K562 (cell line): ENCODE measurements at regions not wholly inside any gene's neighbourhood (a gene's known extent, or its start where the extent isn't known, plus 50 kb on each side); places are given as distances from the start of the nearest gene placed in this dataset.

ENCODE experiments used
- ATAC-seq: fragments of 200-7000 bp; cut with Tn5 transposase; 3 replicates; pipeline ENCODE4 v1.9.1; 2020; ENCODE audit warnings: moderate library complexity
- BruUV-seq: library from RNA; stranded (reverse); fragments of 400-500 nt; replicated peaks from 2 replicates; lab custom pipeline; 2021; lab: Mats Ljungman, UMichigan
- CTCF ChIA-PET: fragments of 300-600 bp; formaldehyde crosslinking; extraction: SDS; loops from one replicate; lab custom pipeline; 2021; ENCODE audit warnings: low intra/inter-chr PET ratio; lab: Yijun Ruan, JAX
- POLR2A ChIA-PET: fragments of 300-600, 350-650 bp; sonication (Branson Sonifier 250); formaldehyde crosslinking; extraction: SDS; loops from one replicate; lab custom pipeline; 2021; ENCODE audit warnings: antibody characterized with exemption, inconsistent platforms; lab: Yijun Ruan, JAX
- DNase-seq, 4 experiments: peaks; one replicate each; pipeline versions ENCODE4 v3.0.0 to v3.0.0-alpha.2; 2011 to 2018; ENCODE audit warnings: low spot score in 3 of 4, mixed read lengths in 3 of 4; ENCODE audit errors: extremely low read depth in 1 of 4
- FAIRE-seq: peaks from 2 replicates; lab custom pipeline; 2011; peaks lifted over from hg19 to GRCh38; lab: Jason Lieb, UNC
- H2AFZ ChIP-seq: 2 replicates; pipeline ENCODE4 v1.6.0; 2011; ENCODE audit warnings: low read depth, low read length, control low read depth, inconsistent platforms
- H3K27ac ChIP-seq: fragments of 200-600 bp; 3 replicates; pipeline ENCODE4 v1.8.0; 2011; ENCODE audit warnings: low read depth, mild to moderate bottlenecking, control low read depth, inconsistent platforms, low read length, moderate library complexity, mixed read lengths; ENCODE audit errors: extremely low read depth
- H3K27me3 ChIP-seq, 2 experiments: fragments of 300-600 bp in 1 of 2; 2 replicates in 1 of 2; 3 replicates in 1 of 2; pipeline versions ENCODE4 v1.6.0 to v1.8.0; 2011; ENCODE audit warnings: inconsistent platforms in 2 of 2, low read length in 2 of 2, mild to moderate bottlenecking in 1 of 2, mixed read lengths in 1 of 2, moderate library complexity in 1 of 2; ENCODE audit not compliant: control insufficient read depth in 2 of 2, insufficient read depth in 2 of 2
- H3K36me3 ChIP-seq: fragments of 300-600 bp; 3 replicates; pipeline ENCODE4 v1.8.0; 2011; ENCODE audit warnings: mild to moderate bottlenecking, low read length, inconsistent platforms; ENCODE audit not compliant: control insufficient read depth, insufficient read depth
- H3K4me1 ChIP-seq, 2 experiments: fragments of 200-600 bp in 1 of 2; replicated peaks in 1 of 2; 2 replicates in 1 of 2; 3 replicates in 1 of 2; pipeline versions ENCODE4 v1.5.1 to v1.8.0; 2011; ENCODE audit warnings: inconsistent platforms in 2 of 2, low read length in 2 of 2, mild to moderate bottlenecking in 1 of 2, mixed read lengths in 1 of 2, moderate library complexity in 1 of 2; ENCODE audit not compliant: control insufficient read depth in 2 of 2, insufficient read depth in 2 of 2
- H3K4me2 ChIP-seq: 2 replicates; pipeline ENCODE4 v1.6.1; 2011; ENCODE audit warnings: low read length, control low read depth, inconsistent platforms, mixed read lengths; ENCODE audit not compliant: insufficient read depth
- H3K4me3 ChIP-seq: fragments of 200-600 bp; sonication (generic), shearing (Covaris generic); 2 replicates; pipeline ENCODE4 v1.5.1; 2016; ENCODE audit warnings: control low read depth, inconsistent platforms
- H3K79me2 ChIP-seq: fragments of 200-600 bp; 3 replicates; pipeline ENCODE4 v1.8.0; 2011; ENCODE audit warnings: low read length, inconsistent platforms; ENCODE audit not compliant: control insufficient read depth, insufficient read depth
- H3K9ac ChIP-seq, 2 experiments: 2 replicates each; pipeline versions ENCODE4 v1.6.0 to v1.6.1; 2011; ENCODE audit warnings: low read depth in 2 of 2, low read length in 2 of 2, control low read depth in 1 of 2, inconsistent platforms in 1 of 2, mild to moderate bottlenecking in 1 of 2, mixed read lengths in 1 of 2; ENCODE audit not compliant: insufficient read depth in 1 of 2
- H3K9me1 ChIP-seq: one replicate; pipeline ENCODE4 v1.6.0; 2011; ENCODE audit warnings: inconsistent platforms, mild to moderate bottlenecking, low read length, moderate library complexity; ENCODE audit not compliant: control insufficient read depth, insufficient read depth
- H3K9me3 ChIP-seq: replicated peaks from 2 replicates; pipeline ENCODE4 v1.5.1; 2011; ENCODE audit warnings: low read depth, low read length, inconsistent platforms; ENCODE audit not compliant: control insufficient read depth, insufficient read depth
- H4K20me1 ChIP-seq: replicated peaks from 2 replicates; pipeline ENCODE4 v1.6.1; 2011; ENCODE audit warnings: low read length, inconsistent platforms, mixed read lengths; ENCODE audit not compliant: control insufficient read depth, insufficient read depth
- ARNT ChIP-seq, 2 experiments: fragments of 450-650 bp; IDR thresholded peaks; 2 replicates each; pipeline ENCODE4 v1.6.1; 2016; ENCODE audit warnings: mild to moderate bottlenecking in 1 of 2
- CEBPB ChIP-seq: fragments of 450-650 bp; IDR thresholded peaks from 2 replicates; pipeline ENCODE4 v1.6.1; 2016; ENCODE audit warnings: missing genetic modification characterization, missing compliant biosample characterization
- CHAMP1 ChIP-seq: fragments of 450-650 bp; IDR thresholded peaks from 2 replicates; pipeline ENCODE4 v1.6.1; 2016; ENCODE audit warnings: mild to moderate bottlenecking
- DIDO1 ChIP-seq: fragments of 450-650 bp; IDR thresholded peaks from 2 replicates; pipeline ENCODE4 v1.6.1; 2016; ENCODE audit warnings: low read depth, missing biosample characterization, missing genetic modification characterization
- DPF2 ChIP-seq: fragments of 450-650 bp; IDR thresholded peaks from 2 replicates; pipeline ENCODE4 v1.6.1; 2016
- FOXM1 ChIP-seq, 2 experiments: fragments of 450-650 bp in 1 of 2; sonication (generic) in 1 of 2; formaldehyde crosslinking in 1 of 2; IDR thresholded peaks; 2 replicates each; pipeline versions ENCODE4 v1.6.1 to v1.9.0; 2017 to 2022; ENCODE audit warnings: low read depth in 2 of 2, mild to moderate bottlenecking in 2 of 2, missing genetic modification reagents in 1 of 2, moderate library complexity in 1 of 2
- IRF1 ChIP-seq: sonication (generic); formaldehyde crosslinking; IDR thresholded peaks from 2 replicates; pipeline ENCODE4 v1.8.0; 2022; ENCODE audit warnings: missing genetic modification reagents, mild to moderate bottlenecking, borderline replicate concordance
- MGA ChIP-seq: fragments of 450-650 bp; IDR thresholded peaks from 2 replicates; pipeline ENCODE4 v1.6.1; 2016; ENCODE audit warnings: mild to moderate bottlenecking, moderate library complexity
- MTA3 ChIP-seq: fragments of 450-650 bp; formaldehyde crosslinking; IDR thresholded peaks from 2 replicates; pipeline ENCODE4 v1.6.1; 2017; ENCODE audit warnings: mild to moderate bottlenecking, borderline replicate concordance
- WGBS: fragments of 100-300 bp; shearing (Covaris generic); methylation state at CpG from one replicate; pipeline ENCODE4 v1.1.6; 2016; ENCODE audit warnings: low coverage, mixed read lengths; ENCODE audit not compliant: insufficient coverage; ENCODE audit errors: missing lambda C conversion rate; 5-methylcytosine and 5-hydroxymethylcytosine counted together
- in situ Hi-C: fragments of 300-500 bp; cut with MboI; formaldehyde crosslinking; loops from 4 replicates; pipeline ENCODE4 v1.15.0; 2018; ENCODE audit warnings: inconsistent platforms, mixed read lengths
- intact Hi-C: fragments of 100-400 bp; cut with micrococcal nuclease; formaldehyde crosslinking; loops from 2 replicates; pipeline ENCODE4 v1.14.2; 2022

GRCh38 chr1:80706526-80706925, 1094.2 kb upstream of the ADGRL2 start:
- no TSS peak for BruUV-seq
- WGBS: 0% methylated on average over 1 of the region's 1 CpG
- no peak for DNase-seq
- Histone ChIP-seq H2AFZ (no peak overlapping the region), H4K20me1 (no peaks in the 10 kb centered on the region), H3K4me1 (no peaks in the 10 kb centered on the region), H3K27ac (no peak overlapping the region), H3K9ac (no peak overlapping the region), H3K79me2 (no peaks in the 10 kb centered on the region), H3K9me1 (no peaks in the 10 kb centered on the region), H3K4me3 (no peak overlapping the region), H3K27me3 (no peaks in the 10 kb centered on the region), H3K36me3 (no peaks in the 10 kb centered on the region), H3K9me3 (0 out of 2 replicates have a peak, but pooled peaks cover 1% of the 10 kb centered on the region), H3K4me2 (no peak overlapping the region)
- in situ Hi-C loops (no loop called here), intact Hi-C loops (no loop called here)
- ChIA-PET CTCF (no interaction called here), POLR2A (no interaction called here)
- FAIRE-seq: no peak
- no peak for ATAC-seq
- TF ChIP-seq MGA: no peak
- no peak for TF ChIP-seq MTA3
- no peak for TF ChIP-seq CEBPB (tag)
- TF ChIP-seq DIDO1 (tag): no peak
- TF ChIP-seq DPF2: no peak
- TF ChIP-seq CHAMP1: no peak
- TF ChIP-seq ARNT (IDR thresholded peaks at IDR 0.05): no peak
- no peak for TF ChIP-seq FOXM1 (IDR thresholded peaks at IDR 0.05; ENCODE audit: low read depth)
- no peak for TF ChIP-seq FOXM1 (CRISPR knock-in tag; IDR thresholded peaks at IDR 0.05; ENCODE audit: low read depth)
- no peak for TF ChIP-seq IRF1
